HCT116 (cell line): ENCODE measurements at regions not wholly inside any gene's neighbourhood (a gene's known extent, or its start where the extent isn't known, plus 50 kb on each side); places are given as distances from the start of the nearest gene placed in this dataset.
A peak's percentile ranks its signal among the peaks of the same experiment; 100 is the strongest.

Source experiments
- ATAC-seq: fragments of 200-7000 bp; cut with Tn5 transposase; 2 replicates; pipeline ENCODE4 v1.9.1; 2020; ENCODE audit warnings: mild to moderate bottlenecking, moderate library complexity
- BruUV-seq: library from RNA; stranded (reverse); fragments of 400-500 nt; replicated peaks from 2 replicates; lab custom pipeline; 2021; lab: Mats Ljungman, UMichigan
- CTCF ChIA-PET: fragments of 300-600 bp; sonication (Branson Sonifier 250); formaldehyde crosslinking; loops from one replicate; lab custom pipeline; 2021; ENCODE audit warnings: antibody characterized with exemption; lab: Charles Lee
- POLR2A ChIA-PET: fragments of 300-600, 350-600 bp; sonication (Branson Sonifier 250); formaldehyde crosslinking; loops from one replicate; lab custom pipeline; 2021; ENCODE audit warnings: antibody characterized with exemption; lab: Charles Lee
- RAD21 ChIA-PET, 2 experiments: fragments of 300-600 bp; sonication (Branson Sonifier 250); formaldehyde crosslinking; loops; one replicate each; lab custom pipeline; 2023; ENCODE audit warnings: low total read pairs in 2 of 2; ENCODE audit not compliant: uncharacterized antibody in 2 of 2, unreplicated experiment in 2 of 2, low non-redundant PET in 1 of 2; lab: Charles Lee
- DNase-seq: peaks from one replicate; pipeline ENCODE4 v3.0.0-alpha.2; 2010; ENCODE audit warnings: low read depth, low spot score
- H2AFZ ChIP-seq: fragments of 200-600 bp; shearing (Covaris generic), sonication (generic); 2 replicates; pipeline ENCODE4 v1.6.1; 2017; ENCODE audit warnings: low read depth, mixed run types, mixed read lengths, antibody characterized with exemption, low read length; ENCODE audit not compliant: poor library complexity, severe bottlenecking
- H3K27ac ChIP-seq: 2 replicates; pipeline ENCODE4 v1.5.1; 2012; ENCODE audit warnings: low read depth, low read length
- H3K27me3 ChIP-seq: fragments of 200-600 bp; sonication (generic); 2 replicates; pipeline ENCODE4 v1.6.1; 2016; ENCODE audit warnings: mixed run types, low read length, mixed read lengths; ENCODE audit not compliant: insufficient read depth
- H3K36me3 ChIP-seq, 2 experiments: fragments of 200-500 bp in 1 of 2; fragments of 200-600 bp in 1 of 2; sonication (Bioruptor generic) in 1 of 2; sonication (generic) in 1 of 2; 2 replicates each; pipeline versions ENCODE4 v1.5.1 to v1.6.1; 2014 to 2016; ENCODE audit warnings: low read length in 2 of 2, inconsistent platforms in 1 of 2, mixed read lengths in 1 of 2, mixed run types in 1 of 2; ENCODE audit not compliant: insufficient read depth in 2 of 2, control insufficient read depth in 1 of 2
- H3K4me1 ChIP-seq, 2 experiments: fragments of 200-600 bp in 1 of 2; sonication (generic) in 1 of 2; 2 replicates each; pipeline versions ENCODE4 v1.5.1 to v1.6.1; 2012 to 2017; ENCODE audit warnings: low read length in 2 of 2, inconsistent platforms in 1 of 2, mild to moderate bottlenecking in 1 of 2, mixed read lengths in 1 of 2, mixed run types in 1 of 2, moderate library complexity in 1 of 2; ENCODE audit not compliant: insufficient read depth in 2 of 2, control insufficient read depth in 1 of 2
- H3K4me2 ChIP-seq: fragments of 200-600 bp; sonication (generic); 2 replicates; pipeline ENCODE4 v1.6.1; 2017; ENCODE audit warnings: mixed run types, low read length, mixed read lengths
- H3K4me3 ChIP-seq, 2 experiments: fragments of 200-600 bp in 1 of 2; sonication (generic) in 1 of 2; replicated peaks in 1 of 2; 2 replicates each; pipeline ENCODE4 v1.5.1; 2011 to 2016; ENCODE audit warnings: low read length in 2 of 2, control low read depth in 1 of 2, low read depth in 1 of 2, mild to moderate bottlenecking in 1 of 2, mixed read lengths in 1 of 2, mixed run types in 1 of 2
- H3K79me2 ChIP-seq: fragments of 200-600 bp; sonication (generic); 2 replicates; pipeline ENCODE4 v1.6.1; 2017; ENCODE audit warnings: mild to moderate bottlenecking, mixed run types, low read length, moderate library complexity, mixed read lengths; ENCODE audit not compliant: insufficient read depth
- H3K9ac ChIP-seq: fragments of 200-600 bp; sonication (generic); 2 replicates; pipeline ENCODE4 v1.6.1; 2016; ENCODE audit warnings: low read length, mixed read lengths
- H3K9me2 ChIP-seq: fragments of 200-600 bp; sonication (generic), shearing (Covaris generic); 2 replicates; pipeline ENCODE4 v1.6.1; 2017; ENCODE audit warnings: mixed run types, mild to moderate bottlenecking, moderate library complexity; ENCODE audit not compliant: insufficient read depth
- H3K9me3 ChIP-seq, 2 experiments: fragments of 200-500 bp in 1 of 2; fragments of 200-600 bp in 1 of 2; sonication (Bioruptor generic) in 1 of 2; sonication (generic) in 1 of 2; 2 replicates each; pipeline ENCODE4 v1.6.1; 2014 to 2017; ENCODE audit warnings: low read length in 2 of 2, mixed read lengths in 2 of 2, inconsistent platforms in 1 of 2, low read depth in 1 of 2, mild to moderate bottlenecking in 1 of 2, mixed run types in 1 of 2, moderate library complexity in 1 of 2; ENCODE audit not compliant: control insufficient read depth in 1 of 2, insufficient read depth in 1 of 2
- H4K20me1 ChIP-seq: fragments of 200-600 bp; sonication (generic), shearing (Covaris generic); 2 replicates; pipeline ENCODE4 v1.6.1; 2017; ENCODE audit warnings: mixed run types, mild to moderate bottlenecking, moderate library complexity; ENCODE audit not compliant: insufficient read depth
- CBX3 ChIP-seq: IDR thresholded peaks from 2 replicates; pipeline ENCODE4 v1.6.1; 2012; ENCODE audit warnings: low read depth
- CEBPB ChIP-seq: IDR thresholded peaks from 2 replicates; pipeline ENCODE4 v1.6.1; 2012; ENCODE audit warnings: low read depth
- CTCF ChIP-seq, 3 experiments: fragments of 200-600 bp in 1 of 3; sonication (generic) in 1 of 3; IDR thresholded peaks in 2 of 3; conservative IDR thresholded peaks in 1 of 3; 2 replicates each; pipeline ENCODE4 v1.5.1; 2012 to 2017; ENCODE audit warnings: low read depth in 2 of 3, low read length in 2 of 3, antibody characterized with exemption in 1 of 3, borderline replicate concordance in 1 of 3, control low read depth in 1 of 3, mild to moderate bottlenecking in 1 of 3, mixed read lengths in 1 of 3, mixed run types in 1 of 3, moderate library complexity in 1 of 3; ENCODE audit not compliant: insufficient read depth in 1 of 3
- EGR1 ChIP-seq: IDR thresholded peaks from 2 replicates; pipeline ENCODE4 v1.6.1; 2012; ENCODE audit warnings: low read depth
- ELF1 ChIP-seq: IDR thresholded peaks from 2 replicates; pipeline ENCODE4 v1.6.1; 2012; ENCODE audit warnings: low read depth, borderline replicate concordance
- EZH2 ChIP-seq: fragments of 200-600 bp; sonication (generic); IDR thresholded peaks from 2 replicates; pipeline ENCODE4 v1.6.1; 2017; ENCODE audit warnings: antibody characterized with exemption, mixed run types
- EZH2phosphoT487 ChIP-seq: fragments of 200-600 bp; IDR thresholded peaks from 2 replicates; pipeline ENCODE4 v1.6.1; 2018; ENCODE audit warnings: antibody characterized with exemption, borderline replicate concordance
- FOSL1 ChIP-seq: IDR thresholded peaks from 2 replicates; pipeline ENCODE4 v1.6.1; 2012; ENCODE audit warnings: low read depth
- JUND ChIP-seq: IDR thresholded peaks from 2 replicates; pipeline ENCODE4 v1.6.1; 2012
- POLR2A ChIP-seq: IDR thresholded peaks from 2 replicates; pipeline ENCODE4 v1.7.0; 2011; ENCODE audit warnings: borderline replicate concordance; ENCODE audit not compliant: insufficient read depth, insufficient read length; ENCODE audit errors: extremely low read depth
- POLR2AphosphoS5 ChIP-seq: IDR thresholded peaks from 2 replicates; pipeline ENCODE4 v1.6.1; 2011; ENCODE audit warnings: mild to moderate bottlenecking, low read depth, low read length, moderate library complexity
- RAD21 ChIP-seq: IDR thresholded peaks from 2 replicates; pipeline ENCODE4 v1.6.1; 2012; ENCODE audit warnings: low read depth, mild to moderate bottlenecking
- SIN3A ChIP-seq: IDR thresholded peaks from 2 replicates; pipeline ENCODE4 v1.6.1; 2012; ENCODE audit warnings: low read depth
- SP1 ChIP-seq: IDR thresholded peaks from 2 replicates; pipeline ENCODE4 v1.6.1; 2012; ENCODE audit warnings: low read depth
- SRF ChIP-seq: IDR thresholded peaks from 2 replicates; pipeline ENCODE4 v1.6.1; 2012; ENCODE audit warnings: low read depth
- TCF7L2 ChIP-seq: IDR thresholded peaks from 2 replicates; pipeline ENCODE4 v1.7.0; 2011; ENCODE audit warnings: borderline replicate concordance, inconsistent platforms; ENCODE audit not compliant: insufficient read depth, insufficient read length; ENCODE audit errors: extremely low read depth
- YY1 ChIP-seq: IDR thresholded peaks from 2 replicates; pipeline ENCODE4 v1.6.1; 2011; ENCODE audit warnings: low read length, low read depth, moderate library complexity, mild to moderate bottlenecking; ENCODE audit not compliant: insufficient replicate concordance; ENCODE audit errors: extremely low read depth
- ZFX ChIP-seq: fragments of 450-650 bp; IDR thresholded peaks from 2 replicates; pipeline ENCODE4 v1.6.1; 2017
- ZNF274 ChIP-seq: fragments of 200-500 bp; sonication (Bioruptor generic); IDR thresholded peaks from 2 replicates; pipeline ENCODE4 v1.6.1; 2014; ENCODE audit warnings: mild to moderate bottlenecking, low read depth, low read length, inconsistent platforms
- intact Hi-C: fragments of 100-400 bp; cut with micrococcal nuclease; formaldehyde crosslinking; loops from 2 replicates; pipeline ENCODE4 v1.10.0; 2022
- TF ChIP-seq, protein P1 (sequence below): IDR thresholded peaks from 2 replicates; pipeline ENCODE4 v1.6.1; 2012; ENCODE audit warnings: low read depth
- TF ChIP-seq, protein P2 (sequence below): IDR thresholded peaks from 2 replicates; pipeline ENCODE4 v1.6.1; 2012
- TF ChIP-seq, protein P3 (sequence below): IDR thresholded peaks from 2 replicates; pipeline ENCODE4 v1.6.1; 2012

- RAD21 ChIA-PET = no interaction called here
- H4K20me1 ChIP-seq = no peaks in the 10 kb centered on the region
- H2AFZ ChIP-seq = peak overlapping the region; percentile 29
- H3K79me2 ChIP-seq = no peaks in the 10 kb centered on the region
- H3K4me1 ChIP-seq = peaks cover 20 to 56% of the 10 kb centered on the region in 2 experiments
- peak; percentile 88 for DNase-seq
- no peaks in the 10 kb centered on the region for H3K36me3 ChIP-seq
- TSS peak; percentile 75 for BruUV-seq
- H3K9me3 ChIP-seq = no peaks in the 10 kb centered on the region
- no peaks in the 10 kb centered on the region for H3K27me3 ChIP-seq
- intact Hi-C loops = loop anchor here (5.0 kb wide), 1 partner anchor 51 kb away; no protein-coding TSS in a partner anchor
- peak; percentile 88 for ATAC-seq
- H3K9me2 ChIP-seq = no peaks in the 10 kb centered on the region
- peak overlapping the region; percentile 72 for H3K4me2 ChIP-seq
- H3K27ac ChIP-seq = peak overlapping the region; percentile 36; the same call in 1 of the 2 replicates
- CTCF ChIA-PET = no interaction called here
- H3K9ac ChIP-seq = peak overlapping the region; percentile 19; the same call in 1 of the 2 replicates
- H3K4me3 ChIP-seq = peak overlapping the region in 1 of 2 experiments; percentile 35; a peak in 2 of 4 replicates
- POLR2A ChIA-PET = interaction anchor here (1.2 kb wide), 1 partner anchor 50 kb away, joined by 6 read pairs; no protein-coding TSS in a partner anchor
- peak; percentile 39; the same call in 1 of the 2 replicates for TF ChIP-seq POLR2AphosphoS5
- peak; percentile 93 for TF ChIP-seq JUND
- TF ChIP-seq ZFX = no peak
- no peak for TF ChIP-seq YY1
- no peak for TF ChIP-seq EZH2phosphoT487
- TF ChIP-seq, protein P1, sequence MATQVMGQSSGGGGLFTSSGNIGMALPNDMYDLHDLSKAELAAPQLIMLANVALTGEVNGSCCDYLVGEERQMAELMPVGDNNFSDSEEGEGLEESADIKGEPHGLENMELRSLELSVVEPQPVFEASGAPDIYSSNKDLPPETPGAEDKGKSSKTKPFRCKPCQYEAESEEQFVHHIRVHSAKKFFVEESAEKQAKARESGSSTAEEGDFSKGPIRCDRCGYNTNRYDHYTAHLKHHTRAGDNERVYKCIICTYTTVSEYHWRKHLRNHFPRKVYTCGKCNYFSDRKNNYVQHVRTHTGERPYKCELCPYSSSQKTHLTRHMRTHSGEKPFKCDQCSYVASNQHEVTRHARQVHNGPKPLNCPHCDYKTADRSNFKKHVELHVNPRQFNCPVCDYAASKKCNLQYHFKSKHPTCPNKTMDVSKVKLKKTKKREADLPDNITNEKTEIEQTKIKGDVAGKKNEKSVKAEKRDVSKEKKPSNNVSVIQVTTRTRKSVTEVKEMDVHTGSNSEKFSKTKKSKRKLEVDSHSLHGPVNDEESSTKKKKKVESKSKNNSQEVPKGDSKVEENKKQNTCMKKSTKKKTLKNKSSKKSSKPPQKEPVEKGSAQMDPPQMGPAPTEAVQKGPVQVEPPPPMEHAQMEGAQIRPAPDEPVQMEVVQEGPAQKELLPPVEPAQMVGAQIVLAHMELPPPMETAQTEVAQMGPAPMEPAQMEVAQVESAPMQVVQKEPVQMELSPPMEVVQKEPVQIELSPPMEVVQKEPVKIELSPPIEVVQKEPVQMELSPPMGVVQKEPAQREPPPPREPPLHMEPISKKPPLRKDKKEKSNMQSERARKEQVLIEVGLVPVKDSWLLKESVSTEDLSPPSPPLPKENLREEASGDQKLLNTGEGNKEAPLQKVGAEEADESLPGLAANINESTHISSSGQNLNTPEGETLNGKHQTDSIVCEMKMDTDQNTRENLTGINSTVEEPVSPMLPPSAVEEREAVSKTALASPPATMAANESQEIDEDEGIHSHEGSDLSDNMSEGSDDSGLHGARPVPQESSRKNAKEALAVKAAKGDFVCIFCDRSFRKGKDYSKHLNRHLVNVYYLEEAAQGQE = no peak
- peak; percentile 87 for TF ChIP-seq SP1
- TF ChIP-seq TCF7L2 = no peak
- peak; percentile 80 for TF ChIP-seq SRF
- TF ChIP-seq CBX3 = peak; percentile 89
- TF ChIP-seq CEBPB = peak; percentile 74
- TF ChIP-seq, protein P2, sequence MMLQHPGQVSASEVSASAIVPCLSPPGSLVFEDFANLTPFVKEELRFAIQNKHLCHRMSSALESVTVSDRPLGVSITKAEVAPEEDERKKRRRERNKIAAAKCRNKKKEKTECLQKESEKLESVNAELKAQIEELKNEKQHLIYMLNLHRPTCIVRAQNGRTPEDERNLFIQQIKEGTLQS = 0 out of 2 replicates have a peak, but pooled peaks have one; percentile 34
- TF ChIP-seq CTCF (IDR thresholded peaks at IDR 0.05 in 2 of 3, conservative IDR thresholded peaks at IDR 0.05 in 1 of 3; ENCODE audit: borderline replicate concordance in 1 of 3, insufficient read depth in 1 of 3, low read depth in 2 of 3, low read length in 2 of 3) = no peak
- TF ChIP-seq, protein P3, sequence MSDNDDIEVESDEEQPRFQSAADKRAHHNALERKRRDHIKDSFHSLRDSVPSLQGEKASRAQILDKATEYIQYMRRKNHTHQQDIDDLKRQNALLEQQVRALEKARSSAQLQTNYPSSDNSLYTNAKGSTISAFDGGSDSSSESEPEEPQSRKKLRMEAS = no peak
- TF ChIP-seq ZNF274 = no peak
- TF ChIP-seq SIN3A = 0 out of 2 replicates have a peak, but pooled peaks have one; percentile 49
- no peak for TF ChIP-seq ELF1
- 0 out of 2 replicates have a peak, but pooled peaks have one; percentile 4 for TF ChIP-seq EGR1
- TF ChIP-seq FOSL1 = peak; percentile 95
- no peak for TF ChIP-seq POLR2A
- TF ChIP-seq EZH2 = no peak
- 0 out of 2 replicates have a peak, but pooled peaks have one; percentile 20 for TF ChIP-seq RAD21
Observed at GRCh38 chr2:19538411-19538963, 180.1 kb upstream of the OSR1 start.
